ENCODE measurements at regions not wholly inside any gene's neighbourhood (a gene's known extent, or its start where the extent isn't known, plus 50 kb on each side); places are given as distances from the start of the nearest gene placed in this dataset.

GRCh38 chr7:101688183-101688831 is 59.2 kb upstream of the MYL10 start:
- H3K4me3 ChIP-seq (ENCODE audit: low read length), result peak overlapping the region; percentile 34
- peak; percentile 41 for DNase-seq (ENCODE audit: low read depth)
- TF ChIP-seq CTCF (conservative IDR thresholded peaks at IDR 0.05; ENCODE audit: low read length), result peak; percentile 74

DNA sequence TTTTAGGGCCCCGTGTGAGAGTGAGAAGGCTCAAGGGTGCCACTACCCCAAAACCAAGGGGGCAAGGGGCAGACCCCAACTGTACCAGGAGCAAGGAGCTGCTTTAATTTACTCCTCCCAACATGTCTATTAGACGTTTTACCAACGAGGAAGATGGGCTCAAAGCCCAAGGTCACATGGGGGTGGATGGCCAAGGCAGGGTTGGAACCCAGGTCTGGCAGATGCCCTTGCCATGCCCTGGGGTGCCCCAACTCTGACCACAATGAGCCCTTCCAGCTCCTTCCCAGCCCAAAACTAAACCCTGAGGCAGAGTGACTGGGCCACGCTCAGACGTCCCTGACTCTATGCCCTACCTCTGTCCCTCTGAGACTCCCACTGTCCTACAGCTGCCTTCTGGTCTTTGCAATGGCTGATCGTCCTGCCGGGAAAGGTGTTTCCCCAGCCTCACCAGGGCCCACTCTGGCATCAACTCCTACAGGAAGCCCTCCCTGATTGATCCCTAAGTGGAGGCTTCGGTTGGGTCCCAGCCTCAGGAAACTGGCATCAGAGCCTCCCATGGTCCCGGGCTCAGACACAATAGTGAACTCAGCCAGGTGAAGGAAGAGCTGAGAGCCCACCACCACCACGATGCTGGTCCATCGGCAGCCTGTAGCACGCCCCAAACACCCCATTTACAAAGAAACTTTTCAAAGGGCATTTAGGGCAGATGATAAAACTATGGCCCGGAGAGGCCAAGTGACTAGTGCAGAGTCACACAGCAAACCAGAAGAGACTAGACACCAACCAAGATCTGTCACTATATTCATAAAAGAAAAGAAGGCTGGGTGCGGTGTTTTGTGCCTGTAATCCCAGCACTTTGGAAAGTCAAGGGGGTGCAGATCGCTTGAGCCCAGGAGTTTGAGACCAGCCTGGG is 60.2 kb upstream of the MYL10 start:
- TF ChIP-seq CTCF (conservative IDR thresholded peaks at IDR 0.05; ENCODE audit: low read length), result no peak
- no peak for DNase-seq (ENCODE audit: low read depth)
- no peak overlapping the region for H3K4me3 ChIP-seq (ENCODE audit: low read length)

DNA sequence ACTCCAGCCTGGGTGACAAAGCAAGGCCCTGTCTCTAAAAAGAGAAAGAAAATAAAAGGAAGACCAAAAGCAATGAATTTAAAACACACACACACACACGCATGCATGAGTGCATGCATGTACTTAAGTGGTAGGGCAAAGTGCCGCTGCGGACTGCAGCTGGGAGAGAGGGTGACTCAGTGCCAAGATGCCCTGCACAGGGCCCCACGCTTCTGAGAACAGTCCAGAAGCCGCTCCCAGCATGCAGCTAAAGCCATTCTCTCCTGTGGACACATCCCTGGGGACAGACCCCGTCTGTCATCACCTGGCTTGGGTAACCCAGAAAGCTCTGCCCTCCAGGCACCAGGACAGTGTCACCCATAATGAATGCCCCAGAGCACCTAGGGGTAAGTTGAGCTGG is 61.0 kb upstream of the MYL10 start:
- peak; percentile 12 for DNase-seq (ENCODE audit: low read depth)
- TF ChIP-seq CTCF (conservative IDR thresholded peaks at IDR 0.05; ENCODE audit: low read length), result no peak
- H3K4me3 ChIP-seq (ENCODE audit: low read length), result no peak overlapping the region

GRCh38 chr7:101691822-101692384 is 62.8 kb upstream of the MYL10 start:
- no peak for DNase-seq (ENCODE audit: low read depth)
- H3K4me3 ChIP-seq (ENCODE audit: low read length), result no peak overlapping the region
- TF ChIP-seq CTCF (conservative IDR thresholded peaks at IDR 0.05; ENCODE audit: low read length), result no peak

DNA sequence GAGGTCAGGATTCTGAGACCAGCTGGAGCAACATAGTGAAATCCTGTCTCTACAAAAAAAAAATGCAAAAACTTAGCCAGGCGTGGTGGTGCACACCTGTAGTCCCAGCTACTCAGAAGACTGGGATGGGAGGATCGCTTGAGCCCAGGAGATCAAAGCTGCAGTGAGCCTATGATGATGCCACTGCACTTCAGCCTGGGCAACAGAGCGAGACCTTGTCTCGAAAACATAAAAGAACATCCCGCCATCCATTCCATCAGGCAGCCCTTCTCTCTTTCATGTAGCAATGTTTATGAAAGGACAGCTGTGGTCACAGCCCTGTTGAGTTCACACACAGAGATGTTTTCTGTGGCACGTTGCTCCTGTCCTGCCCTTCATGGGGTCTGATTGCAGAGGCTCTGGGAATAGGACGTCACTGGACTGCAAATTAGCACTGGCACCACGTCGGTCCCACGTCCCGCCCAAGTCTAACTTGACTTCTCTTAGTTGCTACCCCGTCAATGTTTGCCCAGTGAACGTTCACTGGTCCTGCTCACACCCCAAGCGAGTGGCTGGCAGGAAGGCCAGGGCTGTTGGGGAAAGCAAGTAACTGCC is 64.5 kb upstream of the MYL10 start:
- no peak for DNase-seq (ENCODE audit: low read depth)
- no peak for TF ChIP-seq CTCF (conservative IDR thresholded peaks at IDR 0.05; ENCODE audit: low read length)
- H3K4me3 ChIP-seq (ENCODE audit: low read length), result no peak overlapping the region

DNA sequence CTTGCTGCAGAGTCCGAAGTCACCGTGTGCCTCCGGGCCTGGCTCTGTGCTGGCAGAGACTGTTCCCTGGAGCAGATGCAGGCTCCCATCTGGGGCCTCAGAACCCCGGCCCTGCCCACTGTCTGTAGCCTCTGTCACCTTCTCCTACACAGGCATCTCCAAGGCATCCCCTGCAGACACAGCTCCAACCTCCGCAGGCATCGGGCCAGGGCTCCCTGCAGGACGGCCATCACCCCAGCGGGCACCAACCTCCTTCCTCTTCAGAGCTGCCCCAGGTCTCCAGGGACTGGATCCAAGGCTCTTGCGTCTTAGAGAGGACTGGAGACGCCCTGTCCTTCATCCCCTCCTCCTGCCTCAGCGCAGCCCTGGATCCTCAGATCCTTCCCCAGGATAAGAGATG is 69.9 kb upstream of the MYL10 start:
- no peak for TF ChIP-seq CTCF (conservative IDR thresholded peaks at IDR 0.05; ENCODE audit: low read length)
- DNase-seq (ENCODE audit: low read depth), result no peak
- no peak overlapping the region for H3K4me3 ChIP-seq (ENCODE audit: low read length)
